OCI-M2 (cell line): ENCODE measurements at regions not wholly inside any gene's neighbourhood (a gene's known extent, or its start where the extent isn't known, plus 50 kb on each side); places are given as distances from the start of the nearest gene placed in this dataset.

Experiments used
- DNase-seq: peaks from one replicate; lab custom pipeline; 2025; ENCODE audit not compliant: unreplicated experiment; lab: John Stamatoyannopoulos, UW

GRCh38 chr10:78688901-78689583 lies 379.7 kb upstream of the ZMIZ1 start:
- no peak for DNase-seq

- no peak for DNase-seq
Observed at GRCh38 chr10:78689584-78689935, 379.2 kb upstream of the ZMIZ1 start.

- no peak for DNase-seq
Observed at GRCh38 chr10:78690354-78691111, 378.2 kb upstream of the ZMIZ1 start.

- no peak for DNase-seq
Observed at GRCh38 chr10:78691301-78692030, 377.3 kb upstream of the ZMIZ1 start.

- DNase-seq: no peak
Observed at GRCh38 chr10:78692071-78692470, 376.7 kb upstream of the ZMIZ1 start.

GRCh38 chr10:78695846-78696245 lies 372.9 kb upstream of the ZMIZ1 start:
- no peak for DNase-seq

- no peak for DNase-seq
Observed at GRCh38 chr10:78696791-78697395, 371.9 kb upstream of the ZMIZ1 start.

- DNase-seq: no peak
Observed at GRCh38 chr10:78699971-78700370, 368.8 kb upstream of the ZMIZ1 start.

GRCh38 chr10:78700413-78700812 lies 368.4 kb upstream of the ZMIZ1 start:
- DNase-seq: no peak

- DNase-seq: no peak
Observed at GRCh38 chr10:78700816-78701520, 367.8 kb upstream of the ZMIZ1 start.

- no peak for DNase-seq
Observed at GRCh38 chr10:78702186-78702585, 366.6 kb upstream of the ZMIZ1 start.

GRCh38 chr10:78702876-78703275 lies 365.9 kb upstream of the ZMIZ1 start:
- no peak for DNase-seq

GRCh38 chr10:78703593-78703992 lies 365.2 kb upstream of the ZMIZ1 start:
- DNase-seq: no peak

- DNase-seq: no peak
Observed at GRCh38 chr10:78706256-78706655, 362.5 kb upstream of the ZMIZ1 start.

GRCh38 chr10:78706726-78707540 lies 361.8 kb upstream of the ZMIZ1 start:
- no peak for DNase-seq

- DNase-seq: no peak
Observed at GRCh38 chr10:78707745-78708144, 361.0 kb upstream of the ZMIZ1 start.

- DNase-seq: no peak
Observed at GRCh38 chr10:78712147-78712546, 356.6 kb upstream of the ZMIZ1 start.

GRCh38 chr10:78713659-78714058 lies 355.1 kb upstream of the ZMIZ1 start:
- no peak for DNase-seq

GRCh38 chr10:78714225-78714624 lies 354.5 kb upstream of the ZMIZ1 start:
- DNase-seq: no peak

GRCh38 chr10:78715435-78715834 lies 353.3 kb upstream of the ZMIZ1 start:
- no peak for DNase-seq
